HG03378 (cell line): ENCODE measurements at regions not wholly inside any gene's neighbourhood (a gene's known extent, or its start where the extent isn't known, plus 50 kb on each side); places are given as distances from the start of the nearest gene placed in this dataset.
"Not testable (repeated sequence)": the region's sequence is repeated elsewhere in the genome, so short reads cannot be mapped to it uniquely, and the experiment has no call there.

Experiments
- ATAC-seq: cut with Tn5 transposase; IDR thresholded peaks from one replicate; pipeline ENCODE4 v1.9.1; 2021; ENCODE audit warnings: mild to moderate bottlenecking, moderate library complexity; ENCODE audit not compliant: unreplicated experiment

DNA sequence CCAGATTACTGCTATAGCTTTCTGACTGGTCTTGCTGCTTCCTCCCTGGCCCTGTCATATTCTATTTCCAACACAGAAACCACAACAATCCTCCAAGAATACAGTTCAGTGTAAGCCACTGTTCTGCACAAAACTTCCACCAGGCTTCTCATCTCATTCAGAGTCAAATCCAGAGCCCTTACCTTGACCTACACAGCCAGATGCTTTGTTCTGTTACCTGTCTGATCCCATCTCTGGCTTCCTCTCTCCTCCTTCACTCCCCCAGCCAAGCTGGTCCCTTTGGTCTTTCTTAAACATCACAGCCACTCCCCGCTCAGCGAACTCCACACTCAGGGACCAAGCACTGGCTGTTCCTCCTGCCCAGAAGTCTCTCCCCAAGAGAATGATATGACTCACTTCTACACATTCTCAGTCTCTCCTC is 84.8 kb upstream of the BMP2K start:
- no peak for ATAC-seq

DNA sequence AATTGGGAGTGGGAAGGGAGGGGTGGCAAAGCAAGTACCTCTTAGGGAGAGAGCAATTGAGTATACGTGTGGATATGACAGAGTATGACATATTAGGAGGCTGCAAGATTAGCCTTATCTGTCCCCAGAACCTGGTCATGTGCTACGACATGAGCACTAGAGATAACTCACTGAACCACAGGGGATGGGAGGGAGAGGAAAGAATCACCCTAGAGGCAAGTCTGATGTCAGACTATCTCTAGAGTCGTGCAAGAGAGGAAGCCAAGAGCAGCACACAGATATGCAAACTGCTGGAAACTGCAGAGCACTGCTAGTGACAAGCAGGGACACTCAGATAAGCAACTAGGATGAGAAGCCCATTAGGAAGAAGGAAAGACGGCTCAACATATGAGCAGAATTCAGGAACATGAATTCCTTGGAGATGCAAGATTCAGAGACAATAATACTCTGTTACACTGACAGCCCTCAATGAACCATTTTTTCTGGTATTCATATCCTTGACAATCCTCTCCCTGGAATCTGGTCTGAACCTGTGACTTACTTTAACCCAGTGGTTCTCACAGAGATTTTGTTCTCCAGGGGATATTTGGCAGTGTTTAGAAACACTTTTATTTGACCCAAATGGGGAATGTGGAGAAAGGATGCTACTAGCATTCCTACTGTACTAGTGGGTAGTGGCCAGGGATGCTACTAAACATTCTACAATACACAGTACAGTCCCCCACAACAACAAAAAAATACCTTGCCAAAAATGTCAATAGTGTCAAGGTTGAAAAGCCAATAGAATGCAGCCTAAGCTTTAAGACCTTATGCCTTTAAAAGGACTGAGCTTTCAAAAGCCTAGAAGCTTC is 84.0 kb upstream of the BMP2K start:
- ATAC-seq, result peak; percentile 79

DNA sequence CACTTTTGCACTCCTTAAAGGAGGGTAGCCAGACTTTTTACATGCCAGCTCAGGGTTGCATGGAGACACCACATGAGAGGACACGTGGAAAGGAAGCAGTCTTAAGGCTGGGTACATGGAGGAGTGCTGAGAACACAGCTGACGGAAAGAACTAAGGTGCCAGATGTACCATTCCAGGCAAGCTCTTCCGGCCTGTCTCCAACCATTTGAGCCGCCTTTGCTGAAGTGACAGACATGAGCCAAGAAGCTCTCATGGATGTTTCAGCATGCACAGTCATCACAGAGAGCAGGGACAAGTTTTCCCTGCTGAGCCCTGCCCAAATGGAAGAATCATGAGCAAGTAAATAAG is 83.4 kb upstream of the BMP2K start:
- no peak for ATAC-seq

DNA sequence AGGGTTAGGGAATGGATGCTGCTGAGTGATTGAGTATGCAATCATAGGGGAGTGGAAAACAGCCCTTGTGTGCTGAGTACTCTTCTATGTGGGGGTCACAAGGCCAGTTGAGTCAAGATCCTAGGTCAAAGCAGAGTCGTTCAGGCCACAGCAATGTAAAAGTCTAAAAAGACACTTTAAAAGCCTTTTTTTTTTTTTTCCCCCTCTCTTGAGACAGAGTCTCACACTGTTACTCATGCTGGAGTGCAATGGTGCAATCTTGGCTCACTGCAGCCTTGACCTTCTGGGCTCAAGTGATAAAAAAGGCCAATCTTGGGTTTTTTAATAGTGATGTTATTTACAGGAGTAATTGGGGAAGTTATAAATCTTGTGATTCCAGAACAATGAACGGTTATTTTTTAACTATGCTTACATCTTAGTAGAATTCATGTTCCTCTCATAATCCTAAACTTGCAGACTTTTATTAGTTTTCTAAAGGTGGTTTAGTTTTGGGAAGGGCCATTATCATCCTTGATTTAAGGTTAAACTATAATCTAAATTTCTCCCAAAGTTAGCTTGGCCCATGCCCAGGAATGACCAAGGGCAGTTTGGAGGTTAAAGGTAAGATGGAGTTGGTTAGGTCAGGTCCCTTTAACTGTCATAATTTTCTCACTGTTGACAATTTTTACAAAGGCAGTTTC is 82.2 kb upstream of the BMP2K start:
- ATAC-seq, result no peak

DNA sequence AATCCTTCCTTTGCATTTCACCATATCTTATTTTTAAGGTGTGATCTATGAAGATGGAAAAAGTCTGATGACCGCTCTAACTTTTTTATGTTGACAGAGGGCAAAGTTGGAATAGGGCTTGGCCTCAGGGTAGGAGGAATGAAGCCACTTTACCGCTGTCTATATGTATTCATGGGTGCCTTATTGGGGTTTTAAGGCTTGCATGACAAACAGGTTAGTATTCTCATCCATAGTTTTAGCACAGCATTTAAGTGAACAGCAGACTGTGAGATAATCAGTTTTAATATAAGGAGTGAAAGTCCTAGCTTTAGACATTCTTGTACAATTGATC is 81.7 kb upstream of the BMP2K start:
- ATAC-seq, result no peak

DNA sequence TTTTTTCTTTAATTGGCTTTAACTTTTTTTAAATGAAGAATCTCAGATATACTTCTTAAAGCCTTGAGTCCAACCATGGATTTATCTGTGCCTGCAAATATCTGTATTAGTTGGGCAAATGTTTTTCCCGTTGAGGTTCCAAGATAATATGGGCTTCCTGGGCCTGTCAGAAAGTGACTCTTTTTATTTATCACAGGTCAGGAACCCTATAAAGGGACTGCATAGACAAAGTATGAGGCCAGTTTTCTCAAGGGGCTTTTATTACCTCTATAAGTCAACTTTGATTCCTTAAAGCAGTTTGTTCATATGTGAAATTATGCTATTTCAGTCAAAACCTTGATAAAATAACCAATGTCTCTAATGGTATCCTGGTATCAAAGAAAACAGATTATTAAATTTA is 80.2 kb upstream of the BMP2K start:
- no peak for ATAC-seq

DNA sequence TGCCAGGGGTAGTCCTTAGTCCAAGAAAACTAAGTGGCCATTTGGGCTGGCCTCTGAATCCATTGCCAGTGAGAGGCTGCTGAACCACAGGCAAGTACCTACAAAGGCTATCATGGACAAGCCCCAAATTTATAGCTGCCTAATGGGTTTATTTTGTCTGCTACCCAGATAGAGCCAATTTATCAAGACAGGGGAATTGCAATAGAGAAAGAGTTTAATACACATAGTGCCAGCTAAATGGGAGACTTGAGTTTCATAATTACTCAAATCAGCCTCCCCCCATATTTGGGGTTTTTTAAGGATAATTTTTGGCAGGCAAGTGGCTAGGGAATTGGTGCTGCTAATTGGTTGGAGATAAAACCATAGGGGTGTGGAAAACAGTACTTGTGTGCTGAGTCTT is 73.1 kb upstream of the BMP2K start:
- ATAC-seq, result no peak

DNA sequence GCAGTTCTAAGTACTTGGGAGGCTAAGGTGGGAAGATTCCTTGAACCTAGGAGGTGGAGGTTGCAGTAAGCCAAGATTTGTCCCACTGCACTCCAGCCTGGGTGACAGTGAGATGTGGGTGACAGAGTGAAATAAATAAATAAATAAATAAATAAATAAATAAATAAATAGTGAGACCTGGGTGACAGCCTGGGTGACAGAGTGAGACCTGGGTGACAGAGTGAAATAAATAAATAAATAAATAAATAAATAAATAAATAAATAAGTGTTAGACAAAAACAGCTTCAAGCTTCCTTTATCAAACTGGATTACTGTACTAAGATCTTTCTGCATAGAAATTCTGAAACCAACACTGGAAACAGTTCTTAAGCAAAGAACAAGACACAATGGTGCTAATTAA is 71.8 kb upstream of the BMP2K start:
- no peak for ATAC-seq

DNA sequence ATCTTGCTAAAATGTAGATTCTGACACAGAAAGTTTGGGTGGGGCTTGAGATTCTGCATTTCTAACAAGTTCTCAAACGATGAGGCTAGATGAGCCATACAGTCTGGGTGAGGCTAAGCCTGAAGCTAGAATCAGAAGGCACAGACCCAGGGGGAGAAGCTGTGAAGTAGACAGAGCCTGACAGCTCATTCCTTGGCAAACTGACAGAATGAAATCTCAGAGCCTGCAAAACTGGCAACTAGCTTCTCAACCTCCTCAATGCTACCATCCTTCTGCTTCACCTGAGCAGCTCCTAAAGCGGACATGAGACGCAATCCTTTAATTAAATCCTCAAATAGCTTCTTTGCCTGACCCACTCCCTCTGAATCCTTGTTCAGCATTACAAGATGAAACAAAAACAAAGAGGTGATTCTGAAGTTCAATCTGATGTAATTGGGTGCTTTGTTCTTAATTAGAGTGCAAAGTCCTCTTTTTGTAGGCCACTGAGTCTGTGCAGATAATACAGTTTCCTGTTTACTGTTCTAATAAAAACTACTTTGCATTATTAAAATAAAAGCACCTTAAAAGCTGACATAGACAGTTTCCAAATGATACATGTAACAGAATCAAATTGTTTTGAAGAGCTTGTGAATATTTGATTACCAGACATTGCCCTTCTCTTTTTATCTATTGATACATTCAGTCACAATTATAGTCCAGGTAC is 71.0 kb upstream of the BMP2K start:
- ATAC-seq, result no peak

DNA sequence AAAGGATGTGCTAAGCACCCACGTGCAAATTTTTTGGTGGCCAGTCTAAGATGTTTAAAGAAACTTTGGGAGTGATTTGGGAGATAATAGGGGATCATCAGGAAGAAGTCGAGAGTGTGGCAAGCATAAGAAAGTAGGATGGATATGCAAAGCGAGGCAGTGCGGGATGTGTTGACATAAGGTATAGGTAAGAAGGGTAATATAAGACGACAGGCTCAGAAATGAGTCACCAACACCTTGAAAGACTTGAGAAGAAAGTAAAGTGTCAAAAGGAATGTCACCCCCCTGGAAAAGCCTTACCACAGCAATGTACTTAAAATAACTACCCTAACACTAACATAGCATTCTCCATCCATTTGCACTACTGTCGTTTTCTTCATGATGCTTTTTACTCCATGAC is 69.8 kb upstream of the BMP2K start:
- ATAC-seq, result no peak

DNA sequence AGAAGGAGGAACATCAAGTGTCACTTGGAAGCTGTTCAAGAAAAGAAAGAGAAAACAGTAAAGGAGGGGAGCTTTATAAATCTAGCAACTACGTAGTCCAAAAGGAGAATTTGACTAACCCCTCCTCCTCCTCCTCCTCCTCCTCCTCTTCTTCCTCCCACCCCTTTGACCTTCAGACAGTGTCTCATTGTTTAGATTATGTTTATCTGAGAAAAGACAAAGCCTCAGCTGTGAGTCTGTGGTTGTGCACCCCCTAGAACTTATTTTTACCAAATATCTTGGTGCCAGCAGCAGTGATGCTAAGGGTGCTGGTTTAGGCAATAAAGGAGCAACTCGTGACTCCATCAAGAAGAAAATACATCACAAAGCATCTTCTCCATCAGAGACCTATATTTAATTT is 68.9 kb upstream of the BMP2K start:
- ATAC-seq, result peak; percentile 41

DNA sequence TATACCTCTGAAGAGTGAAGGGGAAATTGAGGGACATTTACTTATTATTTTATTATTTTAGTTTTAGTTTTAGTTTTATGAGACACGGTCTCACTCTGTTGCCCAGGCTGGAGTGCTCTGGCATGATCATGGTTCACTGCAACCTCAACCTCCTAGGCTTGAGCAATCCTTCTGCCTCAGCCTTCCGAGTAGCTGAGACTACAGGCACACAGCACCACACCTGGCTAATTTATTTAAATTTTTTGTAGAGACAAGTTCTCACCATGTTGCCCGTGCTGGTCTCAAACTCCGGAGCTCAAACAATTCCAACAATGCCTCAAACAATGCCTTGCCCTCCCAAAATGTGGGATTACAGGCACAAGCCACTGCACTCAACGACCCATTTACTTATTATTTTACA is 68.4 kb upstream of the BMP2K start:
- ATAC-seq, result peak; percentile 63

DNA sequence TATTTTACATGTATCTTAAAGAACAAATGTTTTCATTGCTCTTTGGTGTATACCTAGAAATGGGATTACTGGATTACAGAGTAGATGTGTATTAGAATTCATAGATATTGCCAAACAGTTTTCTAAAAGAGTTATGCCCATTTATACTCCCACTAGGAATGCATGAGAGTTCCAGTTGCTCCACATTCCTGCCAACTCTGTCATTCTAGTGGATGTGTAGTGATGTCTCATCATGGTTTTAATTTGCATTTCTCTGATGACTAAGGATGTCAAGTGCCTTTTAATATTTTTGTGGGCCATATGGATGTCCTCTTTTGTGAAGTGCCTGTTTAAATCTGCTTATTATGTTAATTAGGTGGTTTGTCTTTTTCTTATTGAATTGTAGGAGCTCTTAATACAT is 65.6 kb upstream of the BMP2K start:
- ATAC-seq, result no peak

DNA sequence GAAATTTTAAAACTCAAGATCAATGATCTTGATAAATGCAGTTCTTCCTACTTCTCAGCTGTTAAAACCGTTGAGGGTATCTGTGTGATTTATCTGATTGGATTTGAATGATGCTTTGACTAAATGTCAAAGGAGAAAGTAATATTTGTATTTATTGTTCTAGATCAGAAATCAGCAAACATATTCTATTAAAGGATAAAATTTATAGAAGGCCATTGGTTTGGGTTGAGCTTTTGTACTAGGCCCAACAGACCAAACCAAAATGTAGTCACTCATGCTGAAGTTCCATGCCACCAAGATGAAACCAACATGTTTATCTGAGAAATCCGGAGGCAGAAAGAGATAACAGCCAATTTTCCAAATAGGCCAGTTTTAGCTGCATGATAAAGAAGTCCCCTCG is 64.5 kb upstream of the BMP2K start:
- no peak for ATAC-seq

DNA sequence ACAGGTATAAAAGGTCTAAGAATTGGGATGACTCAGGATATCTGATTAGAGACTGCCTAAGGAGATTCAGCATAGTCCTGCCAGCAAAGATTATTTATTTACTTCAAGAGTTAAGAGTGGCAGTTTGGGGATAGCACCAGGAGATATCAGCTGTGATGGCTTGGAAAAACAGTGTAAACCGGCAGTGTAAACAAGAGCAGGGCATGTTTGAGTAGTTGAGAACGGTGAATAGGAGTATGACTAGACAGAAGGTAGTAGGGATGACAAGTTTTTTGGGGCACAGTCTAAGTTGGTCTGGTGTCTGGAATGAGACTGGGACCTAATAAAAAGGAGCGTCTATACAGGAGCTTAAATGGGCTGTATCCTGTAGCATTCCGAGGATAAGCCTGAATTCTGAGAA is 61.6 kb upstream of the BMP2K start:
- not testable (repeated sequence) for ATAC-seq

DNA sequence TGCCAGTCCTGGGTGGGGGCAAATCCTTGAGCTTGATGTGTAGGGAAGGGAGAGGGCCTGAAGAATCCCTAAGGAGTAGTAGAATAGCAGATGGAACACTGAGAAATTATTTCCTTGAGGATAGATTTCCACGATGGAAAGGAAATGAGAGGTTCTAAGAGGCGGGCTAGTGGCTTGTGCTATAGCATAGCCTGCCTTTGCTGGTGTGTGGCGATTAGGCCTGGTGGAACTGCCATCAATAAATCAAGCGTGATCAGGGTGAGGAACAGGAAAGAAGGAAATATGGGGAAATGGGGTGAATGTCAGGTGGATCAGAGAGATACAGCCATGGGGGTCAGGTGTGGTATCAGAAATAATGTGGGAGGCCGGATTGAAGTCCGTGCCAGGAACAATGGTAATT is 60.8 kb upstream of the BMP2K start:
- ATAC-seq, result not testable (repeated sequence)

DNA sequence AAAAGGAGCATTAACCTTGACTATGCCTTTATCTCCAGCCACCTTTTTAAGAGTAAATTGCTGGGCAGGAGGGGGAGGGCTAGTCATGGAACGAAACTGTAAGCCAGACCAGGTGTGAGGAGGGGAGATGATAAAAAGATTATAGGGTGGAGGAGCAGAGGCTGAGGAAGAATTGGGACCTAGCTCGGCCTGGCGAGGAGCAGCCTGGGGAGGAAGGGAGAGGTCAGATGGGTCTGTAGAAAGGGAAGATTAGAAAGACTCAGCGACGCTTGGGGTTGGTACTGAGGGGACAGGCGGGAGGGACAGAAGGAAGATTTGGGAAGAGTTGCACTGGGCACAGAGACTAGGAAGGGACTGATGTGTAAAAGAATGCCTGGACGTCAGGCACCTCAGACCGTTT is 58.4 kb upstream of the BMP2K start:
- not testable (repeated sequence) for ATAC-seq

DNA sequence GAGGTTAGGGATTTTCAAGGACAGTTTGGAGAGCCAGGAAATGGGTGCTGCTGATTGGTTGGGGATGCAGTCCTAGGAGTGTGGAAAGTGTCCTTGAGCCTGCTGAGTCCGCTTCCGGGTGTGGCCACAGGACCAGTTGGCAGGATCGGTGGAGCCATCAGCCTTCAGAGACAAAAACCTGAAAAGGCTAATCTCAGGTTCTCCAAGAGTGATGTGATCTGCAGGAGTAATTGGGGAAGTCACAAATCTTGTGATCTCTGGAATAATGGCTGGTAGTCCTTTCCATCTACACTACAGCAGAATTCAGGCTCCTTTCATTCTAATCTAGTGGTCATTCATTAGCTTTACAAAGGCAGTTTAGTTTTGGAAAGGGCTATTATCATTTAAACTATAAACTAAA is 55.9 kb upstream of the BMP2K start:
- no peak for ATAC-seq

DNA sequence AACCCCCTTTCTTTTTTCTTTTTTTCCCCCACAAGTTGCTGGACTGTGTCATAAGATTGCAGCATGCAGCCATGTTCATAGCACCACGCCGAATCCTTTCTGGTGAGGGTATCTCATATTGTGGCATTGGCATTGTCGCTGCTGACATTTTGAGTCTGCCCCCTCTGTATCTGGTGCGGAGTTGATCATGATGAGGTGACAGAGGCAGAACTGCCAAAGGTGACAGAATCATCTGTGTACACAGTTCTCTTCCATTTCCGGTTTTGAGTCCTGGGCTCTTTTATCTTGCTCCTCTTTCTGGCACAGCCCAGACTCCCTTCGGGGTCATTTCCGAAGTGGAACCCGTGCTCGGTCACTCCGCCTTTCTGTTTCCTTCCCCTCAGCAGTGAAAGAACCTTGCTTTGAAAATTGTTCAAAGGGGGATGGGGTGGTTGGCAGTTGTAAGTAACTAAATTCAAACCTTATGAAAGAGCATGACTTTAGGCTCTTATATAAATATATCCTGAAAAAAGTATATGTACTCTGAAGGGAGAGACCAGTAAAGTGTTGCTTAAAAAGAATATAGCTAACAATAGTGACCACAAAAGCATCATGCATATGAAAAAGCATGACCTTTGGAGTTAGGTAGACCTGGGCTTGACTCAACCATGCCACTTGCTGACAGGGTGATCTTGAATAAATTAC is 55.0 kb upstream of the BMP2K start:
- peak; percentile 92 for ATAC-seq

DNA sequence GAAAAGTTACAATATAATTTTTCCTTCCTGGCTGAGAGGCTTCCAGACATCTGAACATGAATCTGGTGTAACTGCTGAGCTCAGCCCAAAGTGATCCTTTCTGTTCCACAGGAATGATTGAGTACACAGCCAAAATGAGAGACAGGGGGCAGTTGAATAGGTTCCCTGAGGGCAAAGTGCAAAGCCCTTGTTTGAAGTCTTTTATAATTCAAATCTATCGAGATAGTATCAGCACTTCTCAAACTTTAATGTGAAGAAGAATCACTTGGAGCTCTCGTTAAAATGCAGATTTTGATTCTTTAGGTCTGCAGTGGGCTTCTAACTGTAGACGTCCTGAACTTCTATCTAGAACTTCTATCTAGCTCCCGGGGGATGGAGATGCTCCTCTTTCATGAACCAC is 54.4 kb upstream of the BMP2K start:
- peak; percentile 6 for ATAC-seq

DNA sequence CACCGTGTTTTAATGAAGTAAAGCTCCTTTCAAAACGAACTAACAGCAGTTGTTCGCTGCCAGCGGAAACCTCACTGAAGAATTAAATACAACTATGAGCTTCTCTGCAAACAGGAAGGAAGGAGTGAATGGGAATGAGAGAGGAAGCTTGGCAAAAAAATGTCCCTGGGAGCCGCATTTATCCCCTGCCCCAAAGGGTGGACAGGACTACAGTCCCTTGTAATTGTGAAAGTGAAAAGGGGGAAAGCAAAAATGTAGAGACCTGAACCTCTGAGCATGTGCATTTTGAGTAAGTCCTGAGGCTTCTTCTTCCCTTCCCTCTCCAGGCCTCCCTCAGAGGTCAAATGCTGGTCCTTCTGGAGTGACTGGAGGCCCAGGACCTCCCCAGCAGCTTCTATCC is 53.8 kb upstream of the BMP2K start:
- no peak for ATAC-seq

DNA sequence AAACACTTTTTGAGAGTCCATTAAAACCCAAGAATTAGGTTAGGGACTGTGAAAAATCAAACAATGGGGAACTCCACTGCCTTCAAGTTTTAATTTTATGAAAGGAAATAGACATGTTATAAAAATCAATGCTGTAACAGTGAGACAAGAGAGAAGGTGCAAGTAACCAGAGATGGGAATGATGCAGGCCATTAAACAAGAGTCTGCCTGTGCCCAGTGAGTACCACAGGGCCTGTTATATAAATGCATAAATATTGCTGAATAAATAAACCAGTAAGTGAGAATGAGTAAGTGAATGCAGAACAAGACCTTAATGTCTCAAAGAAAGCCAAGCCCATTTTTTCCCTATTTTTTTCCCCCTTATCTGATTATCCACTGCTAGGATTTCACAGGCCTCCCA is 53.3 kb upstream of the BMP2K start:
- ATAC-seq, result no peak
